Lung (tissue), 11 donors: ENCODE measurements at regions not wholly inside any gene's neighbourhood (a gene's known extent, or its start where the extent isn't known, plus 50 kb on each side); places are given as distances from the start of the nearest gene placed in this dataset.

Source experiments
- ATAC-seq: fragments of 200-7000 bp; cut with Tn5 transposase; one replicate; pipeline ENCODE4 v1.9.1; 2020; ENCODE audit warnings: moderate number of reproducible peaks; ENCODE audit not compliant: insufficient read depth, low FRiP score
- DNase-seq, 3 donors: peaks; one replicate each; pipeline ENCODE4 v3.0.0-alpha.2; 2013 to 2017
- H3K27ac ChIP-seq, 2 donors: one replicate each; pipeline ENCODE4 v1.5.1; 2013; ENCODE audit warnings: mild to moderate bottlenecking in 2 of 2, moderate library complexity in 2 of 2, control low read depth in 1 of 2, inconsistent platforms in 1 of 2, low read depth in 1 of 2, low read length in 1 of 2
- H3K27me3 ChIP-seq, 3 donors: one replicate each; pipeline ENCODE4 v1.5.1; 2013; ENCODE audit warnings: low read length in 2 of 3; ENCODE audit not compliant: control insufficient read depth in 3 of 3, insufficient read depth in 3 of 3
- H3K36me3 ChIP-seq, 4 donors: one replicate each; pipeline ENCODE4 v1.5.1; 2013; ENCODE audit warnings: low read length in 4 of 4, mild to moderate bottlenecking in 1 of 4, moderate library complexity in 1 of 4; ENCODE audit not compliant: control insufficient read depth in 4 of 4, insufficient read depth in 4 of 4
- H3K4me1 ChIP-seq, 5 donors: one replicate each; pipeline ENCODE4 v1.5.1; 2013; ENCODE audit warnings: low read length in 5 of 5, mild to moderate bottlenecking in 2 of 5, moderate library complexity in 1 of 5; ENCODE audit not compliant: control insufficient read depth in 5 of 5, insufficient read depth in 5 of 5
- H3K4me3 ChIP-seq: one replicate; pipeline ENCODE4 v1.5.1; 2013; ENCODE audit warnings: mild to moderate bottlenecking, control low read depth, moderate library complexity
- H3K9ac ChIP-seq, 2 donors: one replicate each; pipeline ENCODE4 v1.5.1; 2013; ENCODE audit warnings: low read length in 2 of 2, control low read depth in 1 of 2; ENCODE audit not compliant: insufficient read depth in 1 of 2
- H3K9me3 ChIP-seq, 4 donors: one replicate each; pipeline ENCODE4 v1.5.1; 2013; ENCODE audit warnings: low read length in 3 of 4, mild to moderate bottlenecking in 1 of 4, moderate library complexity in 1 of 4; ENCODE audit not compliant: control insufficient read depth in 4 of 4, insufficient read depth in 3 of 4
- CTCF ChIP-seq: IDR thresholded peaks from 2 replicates; pipeline ENCODE4 v1.5.1; 2012; ENCODE audit warnings: mild to moderate bottlenecking; ENCODE audit errors: control extremely low read depth, extremely low read depth
- WGBS, 2 donors: extraction: QIAGEN DNeasy Blood & Tissue Kit; methylation state at CpG; one replicate each; pipeline ENCODE4 v1.1.7; 2013; 5-methylcytosine and 5-hydroxymethylcytosine counted together
- donor health status: control.
- donor health status: control.
- donor health status: Bipolar disorder and iron deficiency.
- donor health status: healthy.
- donor health status: DM: yes; HTN: yes; CAD: no.

- no peak for ATAC-seq
- TF ChIP-seq CTCF: no peak
- Histone ChIP-seq H3K36me3 (no peaks in the 10 kb centered on the region), H3K27me3 (peaks cover 0 to 13% (median 13%) of the 10 kb centered on the region in 3 donors), H3K4me1 (no peaks in the 10 kb centered on the region), H3K4me3 (no peak overlapping the region), H3K9me3 (peaks cover 0 to 4% (median 2%) of the 10 kb centered on the region in 4 donors), H3K9ac (no peak overlapping the region), H3K27ac (no peak overlapping the region)
- DNase-seq: no peak
- WGBS, 2 donors: 67 to 76% methylated on average over 1 of the region's 1 CpG
These were observed 162.4 kb downstream of the ASB9 start for GRCh38 chrX:15107367-15107988.

- 78 to 80% methylated on average over 2 of the region's 2 CpGs for WGBS, 2 donors
These were observed 171.4 kb downstream of the ASB9 start for GRCh38 chrX:15098505-15098904.

GRCh38 chrX:15087747-15088146, 182.1 kb downstream of the ASB9 start:
- ATAC-seq: no peak

More at GRCh38 chrX:15098505-15098904, 171.4 kb downstream of the ASB9 start:
- no peak for TF ChIP-seq CTCF
- Histone ChIP-seq H3K27ac (no peak overlapping the region), H3K27me3 (peaks cover 0 to 5% (median 4%) of the 10 kb centered on the region in 3 donors), H3K9me3 (no peaks in the 10 kb centered on the region), H3K36me3 (no peaks in the 10 kb centered on the region), H3K9ac (no peak overlapping the region), H3K4me3 (no peak overlapping the region), H3K4me1 (no peaks in the 10 kb centered on the region)
- DNase-seq (no peak), ATAC-seq (no peak)

More at GRCh38 chrX:15087747-15088146, 182.1 kb downstream of the ASB9 start:
- peaks cover 0 to 3% (median under 1%) of the 10 kb centered on the region in 4 donors for H3K9me3 ChIP-seq
- no peaks in the 10 kb centered on the region for H3K36me3 ChIP-seq
- 75 to 79% methylated on average over 5 of the region's 5 CpGs for WGBS, 2 donors
- peaks cover 3 to 9% (median 4%) of the 10 kb centered on the region in 3 donors for H3K27me3 ChIP-seq
- no peak overlapping the region for H3K27ac ChIP-seq
- H3K4me3 ChIP-seq: no peak overlapping the region
- TF ChIP-seq CTCF: no peak
- no peaks in the 10 kb centered on the region for H3K4me1 ChIP-seq
- H3K9ac ChIP-seq: no peak overlapping the region
- no peak for DNase-seq
